ENCODE measurements at regions not wholly inside any gene's neighbourhood (a gene's known extent, or its start where the extent isn't known, plus 50 kb on each side); places are given as distances from the start of the nearest gene placed in this dataset.

DNA sequence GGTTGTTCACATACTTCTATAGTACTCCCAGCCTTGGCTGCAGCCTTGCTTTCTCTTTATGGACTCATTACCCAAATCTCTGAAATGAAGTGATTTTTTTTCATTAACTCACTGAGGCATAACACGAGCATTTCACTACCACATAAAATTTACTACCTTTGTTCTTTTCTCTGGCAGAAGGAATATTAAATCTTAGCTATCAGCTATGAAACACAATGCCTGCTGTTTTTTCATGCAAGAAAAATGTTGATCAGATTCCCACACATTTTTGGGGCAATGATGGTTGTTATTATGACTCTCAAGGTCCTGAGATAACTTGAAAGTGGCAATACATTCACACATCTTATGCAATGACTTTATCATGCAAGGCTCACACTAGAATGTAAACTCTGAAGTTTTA is 225.3 kb upstream of the ATP2B1 start:
- TF ChIP-seq GATA2 (IDR thresholded peaks at IDR 0.05; ENCODE audit: low read depth, low read length), result no peak
- TF ChIP-seq GATA3 (IDR thresholded peaks at IDR 0.05; ENCODE audit: low read depth, low read length), result no peak

All from SH-SY5Y (cell line).